OCI-LY3 (cell line): ENCODE measurements at regions not wholly inside any gene's neighbourhood (a gene's known extent, or its start where the extent isn't known, plus 50 kb on each side); places are given as distances from the start of the nearest gene placed in this dataset.
A peak's percentile ranks its signal among the peaks of the same experiment; 100 is the strongest.

Source experiments
- H2AFZ ChIP-seq: fragments of 200-600, 300-600 bp; shearing (Covaris generic); 2 replicates; pipeline ENCODE4 v1.6.0; 2014; ENCODE audit warnings: antibody characterized with exemption, low read depth, low read length
- H3K27ac ChIP-seq: fragments of 200-600, 300-600 bp; sonication (generic); 2 replicates; pipeline ENCODE4 v1.5.1; 2014; ENCODE audit warnings: mild to moderate bottlenecking, low read length, moderate library complexity, mixed read lengths
- H3K27me3 ChIP-seq: fragments of 200-600, 300-600 bp; sonication (generic); 2 replicates; pipeline ENCODE4 v1.6.1; 2014; ENCODE audit warnings: low read depth, low read length, mixed read lengths
- H3K36me3 ChIP-seq: fragments of 200-600, 300-600 bp; sonication (generic); replicated peaks from 2 replicates; pipeline ENCODE3; 2014; ENCODE audit warnings: low read depth, low read length, mixed read lengths
- H3K4me1 ChIP-seq: fragments of 300-600, 200-600 bp; sonication (generic); 2 replicates; pipeline ENCODE4 v1.6.1; 2014; ENCODE audit warnings: low read length, mixed read lengths
- H3K4me2 ChIP-seq: fragments of 200-600, 300-600 bp; sonication (generic); 2 replicates; pipeline ENCODE4 v1.6.1; 2014; ENCODE audit warnings: low read length, mixed read lengths
- H3K4me3 ChIP-seq: fragments of 300-600, 200-600 bp; sonication (generic); 2 replicates; pipeline ENCODE4 v1.5.1; 2014; ENCODE audit warnings: antibody characterized with exemption, mild to moderate bottlenecking, low read length, moderate library complexity
- H3K79me2 ChIP-seq: fragments of 300-600, 200-600 bp; shearing (Covaris generic); 2 replicates; pipeline ENCODE4 v1.6.1; 2014; ENCODE audit warnings: mild to moderate bottlenecking, low read length, mixed read lengths
- H3K9ac ChIP-seq: fragments of 300-600, 200-600 bp; shearing (Covaris generic); 2 replicates; pipeline ENCODE4 v1.6.0; 2014; ENCODE audit warnings: mild to moderate bottlenecking, low read length, moderate library complexity
- H3K9me3 ChIP-seq: fragments of 200-600, 300-600 bp; shearing (Covaris generic); 2 replicates; pipeline ENCODE4 v1.6.1; 2014; ENCODE audit warnings: low read length, mixed read lengths; ENCODE audit not compliant: insufficient read depth
- H4K20me1 ChIP-seq: fragments of 200-600, 300-600 bp; sonication (generic); 2 replicates; pipeline ENCODE4 v1.6.1; 2016; ENCODE audit warnings: low read length, mixed read lengths; ENCODE audit not compliant: insufficient read depth
- CTCF ChIP-seq: fragments of 200-600, 300-600 bp; sonication (generic); IDR thresholded peaks from 2 replicates; pipeline ENCODE4 v1.5.1; 2014; ENCODE audit warnings: antibody characterized with exemption, low read length, low read depth
- EZH2phosphoT487 ChIP-seq: fragments of 200-600 bp; shearing (Covaris generic); IDR thresholded peaks from 2 replicates; pipeline ENCODE4 v1.6.1; 2018; ENCODE audit warnings: antibody characterized with exemption, mixed run types, low read depth

- no peaks in the 10 kb centered on the region for H3K27me3 ChIP-seq
- H3K79me2 ChIP-seq: no peaks in the 10 kb centered on the region
- H3K4me3 ChIP-seq: no peak overlapping the region
- H2AFZ ChIP-seq: no peak overlapping the region
- no peaks in the 10 kb centered on the region for H3K4me1 ChIP-seq
- H3K9ac ChIP-seq: no peak overlapping the region
- H3K4me2 ChIP-seq: no peak overlapping the region
- H3K36me3 ChIP-seq: no peaks in the 10 kb centered on the region
- H4K20me1 ChIP-seq: no peaks in the 10 kb centered on the region
- TF ChIP-seq CTCF (no peak), EZH2phosphoT487 (no peak)
- H3K9me3 ChIP-seq: no peaks in the 10 kb centered on the region
- H3K27ac ChIP-seq: no peak overlapping the region
Observed at GRCh38 chr13:58266271-58266670, 634.7 kb downstream of the PCDH17 start.

DNA sequence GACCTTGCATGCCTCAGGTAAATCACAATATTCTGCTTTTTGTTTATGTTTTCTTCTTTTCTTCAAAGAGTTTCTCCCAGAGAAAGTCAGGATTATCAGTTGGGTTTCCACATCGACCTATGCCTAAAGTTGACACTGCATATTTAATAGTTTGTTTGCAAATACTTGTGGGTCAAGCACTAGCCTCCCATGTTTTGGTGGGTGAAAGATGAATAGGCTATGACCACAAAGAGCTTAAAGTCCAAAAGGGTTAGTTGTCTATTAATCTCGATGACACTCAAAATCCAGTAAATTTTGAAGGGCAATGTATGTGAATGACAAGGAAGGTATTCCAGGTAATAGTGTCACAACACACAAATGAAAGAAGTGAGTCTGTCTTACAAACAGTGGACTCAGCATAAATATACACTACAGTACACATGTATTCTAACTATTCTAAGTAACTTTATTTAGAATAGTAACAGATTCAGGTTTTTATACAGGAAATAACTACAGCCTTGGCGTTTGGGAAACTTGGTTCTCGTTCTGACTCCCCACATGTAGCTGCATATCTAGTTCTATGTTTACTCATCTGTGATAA, 667.1 kb downstream of the PCDH17 start:
- Histone ChIP-seq H2AFZ (no peak overlapping the region), H3K27me3 (no peaks in the 10 kb centered on the region), H3K36me3 (no peaks in the 10 kb centered on the region), H3K79me2 (no peaks in the 10 kb centered on the region), H3K4me3 (no peak overlapping the region), H3K4me1 (peaks cover 44% of the 10 kb centered on the region), H3K4me2 (no peak overlapping the region), H3K9me3 (no peaks in the 10 kb centered on the region), H4K20me1 (no peaks in the 10 kb centered on the region), H3K9ac (no peak overlapping the region), H3K27ac (no peak overlapping the region)
- TF ChIP-seq EZH2phosphoT487 (no peak), CTCF (no peak)

DNA sequence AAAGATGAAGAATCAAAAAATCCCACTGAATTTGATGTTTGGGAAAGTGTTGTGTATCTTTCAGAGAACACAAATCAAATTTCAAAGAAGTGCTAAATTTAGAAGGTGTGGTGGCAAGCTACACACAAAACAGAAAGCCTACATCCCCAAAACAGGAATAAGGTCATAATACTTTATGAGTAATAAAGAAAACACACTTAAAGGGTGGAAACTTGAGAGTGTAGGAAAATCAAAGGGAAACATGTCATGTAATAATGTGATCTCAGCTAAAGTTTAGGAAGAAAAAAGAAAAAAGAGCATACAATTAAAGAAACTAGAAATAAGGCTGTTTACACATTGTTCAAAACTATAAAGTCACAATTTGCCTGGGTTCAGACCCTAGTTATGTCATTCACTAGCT, 668.7 kb downstream of the PCDH17 start:
- Histone ChIP-seq H3K9me3 (no peaks in the 10 kb centered on the region), H3K4me1 (peaks cover 44% of the 10 kb centered on the region), H3K4me3 (no peak overlapping the region), H4K20me1 (no peaks in the 10 kb centered on the region), H3K27ac (no peak overlapping the region), H3K27me3 (no peaks in the 10 kb centered on the region), H2AFZ (no peak overlapping the region), H3K79me2 (no peaks in the 10 kb centered on the region), H3K36me3 (no peaks in the 10 kb centered on the region), H3K9ac (no peak overlapping the region), H3K4me2 (no peak overlapping the region)
- TF ChIP-seq CTCF (no peak), EZH2phosphoT487 (no peak)

GRCh38 chr13:58300974-58301681, 669.6 kb downstream of the PCDH17 start:
- Histone ChIP-seq H3K79me2 (no peaks in the 10 kb centered on the region), H4K20me1 (no peaks in the 10 kb centered on the region), H3K9ac (no peak overlapping the region), H3K4me3 (no peak overlapping the region), H3K4me1 (peaks cover 44% of the 10 kb centered on the region), H3K27me3 (no peaks in the 10 kb centered on the region), H2AFZ (no peak overlapping the region), H3K4me2 (peak overlapping the region; percentile 16; the same call in 1 of the 2 replicates), H3K9me3 (no peaks in the 10 kb centered on the region), H3K36me3 (no peaks in the 10 kb centered on the region), H3K27ac (peak overlapping the region; percentile 22; the same call in 1 of the 2 replicates)
- TF ChIP-seq EZH2phosphoT487 (no peak), CTCF (peak; percentile 26; the same call in 1 of the 2 replicates)
